SJSA1 (cell line): ENCODE measurements at regions not wholly inside any gene's neighbourhood (a gene's known extent, or its start where the extent isn't known, plus 50 kb on each side); places are given as distances from the start of the nearest gene placed in this dataset.

Source experiments
- DNase-seq, 2 experiments: peaks; one replicate each; pipeline ENCODE4 v3.0.0-alpha.2; 2015 to 2020; ENCODE audit warnings: low spot score in 2 of 2, low read depth in 1 of 2
- H3K27ac ChIP-seq: fragments of 250-450 bp; sonication (Bioruptor Pico); 2 replicates; pipeline ENCODE4 v1.5.1; 2020; ENCODE audit warnings: mild to moderate bottlenecking, moderate library complexity
- H3K27me3 ChIP-seq: fragments of 250-450 bp; sonication (Bioruptor Pico); replicated peaks from 2 replicates; pipeline ENCODE4 v1.5.1; 2020; ENCODE audit warnings: mild to moderate bottlenecking, moderate library complexity
- H3K36me3 ChIP-seq: fragments of 250-450 bp; sonication (Bioruptor Pico); 2 replicates; pipeline ENCODE4 v1.5.1; 2020; ENCODE audit warnings: mild to moderate bottlenecking
- H3K4me1 ChIP-seq: fragments of 250-450 bp; sonication (Bioruptor Pico); replicated peaks from 2 replicates; pipeline ENCODE4 v1.6.1; 2021; ENCODE audit warnings: mild to moderate bottlenecking
- H3K4me3 ChIP-seq: fragments of 250-450 bp; sonication (Bioruptor Pico); 2 replicates; pipeline ENCODE4 v1.5.1; 2020; ENCODE audit warnings: mild to moderate bottlenecking
- H3K9me3 ChIP-seq: fragments of 250-450 bp; sonication (Bioruptor Pico); replicated peaks from 2 replicates; pipeline ENCODE4 v1.5.1; 2020; ENCODE audit warnings: mild to moderate bottlenecking

GRCh38 chr14:65195042-65195719 is 92.9 kb upstream of the MAX start:
- no peak for DNase-seq
- Histone ChIP-seq H3K4me1 (no peaks in the 10 kb centered on the region), H3K4me3 (no peak overlapping the region), H3K27ac (no peak overlapping the region), H3K27me3 (no peaks in the 10 kb centered on the region), H3K9me3 (no peaks in the 10 kb centered on the region), H3K36me3 (no peaks in the 10 kb centered on the region)

GRCh38 chr14:65198346-65198745 is 96.0 kb upstream of the MAX start:
- no peak for DNase-seq
- no peaks in the 10 kb centered on the region for H3K4me1 ChIP-seq
- no peaks in the 10 kb centered on the region for H3K36me3 ChIP-seq
- H3K27ac ChIP-seq: no peak overlapping the region
- H3K27me3 ChIP-seq: no peaks in the 10 kb centered on the region
- H3K9me3 ChIP-seq: no peaks in the 10 kb centered on the region
- no peak overlapping the region for H3K4me3 ChIP-seq

GRCh38 chr14:65200454-65200853 is 98.1 kb upstream of the MAX start:
- DNase-seq: no peak

GRCh38 chr14:65203574-65203973 is 101.3 kb upstream of the MAX start:
- no peaks in the 10 kb centered on the region for H3K9me3 ChIP-seq

More at GRCh38 chr14:65200454-65200853, 98.1 kb upstream of the MAX start:
- H3K27me3 ChIP-seq: no peaks in the 10 kb centered on the region
- H3K36me3 ChIP-seq: no peaks in the 10 kb centered on the region
- no peaks in the 10 kb centered on the region for H3K4me1 ChIP-seq
- H3K9me3 ChIP-seq: no peaks in the 10 kb centered on the region
- H3K4me3 ChIP-seq: no peak overlapping the region
- H3K27ac ChIP-seq: no peak overlapping the region

GRCh38 chr14:65204056-65204455 is 101.7 kb upstream of the MAX start:
- Histone ChIP-seq H3K27me3 (no peaks in the 10 kb centered on the region), H3K4me1 (peaks cover 7% of the 10 kb centered on the region), H3K4me3 (no peak overlapping the region), H3K9me3 (no peaks in the 10 kb centered on the region), H3K36me3 (no peaks in the 10 kb centered on the region), H3K27ac (no peak overlapping the region)
- no peak for DNase-seq

More at GRCh38 chr14:65203574-65203973, 101.3 kb upstream of the MAX start:
- DNase-seq: no peak
- no peaks in the 10 kb centered on the region for H3K27me3 ChIP-seq
- no peaks in the 10 kb centered on the region for H3K36me3 ChIP-seq
- H3K4me1 ChIP-seq: peaks cover 7% of the 10 kb centered on the region
- no peak overlapping the region for H3K4me3 ChIP-seq
- H3K27ac ChIP-seq: no peak overlapping the region

GRCh38 chr14:65206078-65206447 is 103.7 kb upstream of the MAX start:
- no peak for DNase-seq
- Histone ChIP-seq H3K4me3 (no peak overlapping the region), H3K27ac (no peak overlapping the region), H3K36me3 (no peaks in the 10 kb centered on the region), H3K4me1 (peaks cover 17% of the 10 kb centered on the region), H3K27me3 (no peaks in the 10 kb centered on the region), H3K9me3 (no peaks in the 10 kb centered on the region)

GRCh38 chr14:65206448-65207096 is 104.3 kb upstream of the MAX start:
- Histone ChIP-seq H3K27me3 (no peaks in the 10 kb centered on the region), H3K4me3 (no peak overlapping the region), H3K36me3 (no peaks in the 10 kb centered on the region), H3K4me1 (peaks cover 22% of the 10 kb centered on the region), H3K9me3 (no peaks in the 10 kb centered on the region), H3K27ac (no peak overlapping the region)
- no peak for DNase-seq

GRCh38 chr14:65208548-65208947 is 106.2 kb upstream of the MAX start:
- Histone ChIP-seq H3K9me3 (no peaks in the 10 kb centered on the region), H3K36me3 (no peaks in the 10 kb centered on the region), H3K4me1 (peaks cover 24% of the 10 kb centered on the region), H3K27ac (no peak overlapping the region), H3K4me3 (no peak overlapping the region), H3K27me3 (no peaks in the 10 kb centered on the region)
- DNase-seq: no peak

- no peaks in the 10 kb centered on the region for H3K27me3 ChIP-seq
- H3K27ac ChIP-seq: no peak overlapping the region
- H3K36me3 ChIP-seq: no peaks in the 10 kb centered on the region
- H3K9me3 ChIP-seq: no peaks in the 10 kb centered on the region
- DNase-seq: no peak
- peaks cover 24% of the 10 kb centered on the region for H3K4me1 ChIP-seq
- no peak overlapping the region for H3K4me3 ChIP-seq
Observed at GRCh38 chr14:65210118-65210821, 108.0 kb upstream of the MAX start.

- Histone ChIP-seq H3K27ac (peak overlapping the region; percentile 37; the same call in 1 of the 2 replicates), H3K4me3 (no peak overlapping the region)
Observed at GRCh38 chr14:65210822-65211182, 108.5 kb upstream of the MAX start.

GRCh38 chr14:65211341-65211987 is 109.1 kb upstream of the MAX start:
- H3K4me3 ChIP-seq: no peak overlapping the region
- H3K4me1 ChIP-seq: peaks cover 21% of the 10 kb centered on the region
- no peaks in the 10 kb centered on the region for H3K9me3 ChIP-seq
- H3K27me3 ChIP-seq: no peaks in the 10 kb centered on the region
- peak in 1 of 2 experiments; percentile 34 for DNase-seq
- no peaks in the 10 kb centered on the region for H3K36me3 ChIP-seq
- peak overlapping the region; percentile 37; the same call in 1 of the 2 replicates for H3K27ac ChIP-seq

More at GRCh38 chr14:65210822-65211182, 108.5 kb upstream of the MAX start:
- Histone ChIP-seq H3K36me3 (no peaks in the 10 kb centered on the region), H3K9me3 (no peaks in the 10 kb centered on the region), H3K27me3 (no peaks in the 10 kb centered on the region), H3K4me1 (peaks cover 24% of the 10 kb centered on the region)
- no peak for DNase-seq

GRCh38 chr14:65213316-65213715 is 111.0 kb upstream of the MAX start:
- no peaks in the 10 kb centered on the region for H3K9me3 ChIP-seq
- no peaks in the 10 kb centered on the region for H3K27me3 ChIP-seq
- no peak for DNase-seq
- H3K27ac ChIP-seq: no peak overlapping the region
- no peaks in the 10 kb centered on the region for H3K36me3 ChIP-seq
- H3K4me1 ChIP-seq: peaks cover 17% of the 10 kb centered on the region
- no peak overlapping the region for H3K4me3 ChIP-seq

- Histone ChIP-seq H3K27me3 (no peaks in the 10 kb centered on the region), H3K9me3 (no peaks in the 10 kb centered on the region), H3K4me3 (no peak overlapping the region), H3K36me3 (no peaks in the 10 kb centered on the region), H3K27ac (no peak overlapping the region), H3K4me1 (peaks cover 17% of the 10 kb centered on the region)
- no peak for DNase-seq
Observed at GRCh38 chr14:65214741-65215140, 112.4 kb upstream of the MAX start.

- Histone ChIP-seq H3K36me3 (no peaks in the 10 kb centered on the region), H3K27me3 (no peaks in the 10 kb centered on the region), H3K4me1 (peaks cover 8% of the 10 kb centered on the region), H3K4me3 (no peak overlapping the region), H3K27ac (no peak overlapping the region), H3K9me3 (no peaks in the 10 kb centered on the region)
- no peak for DNase-seq
Observed at GRCh38 chr14:65219353-65219752, 117.0 kb upstream of the MAX start.
